ENCODE measurements at regions not wholly inside any gene's neighbourhood (a gene's known extent, or its start where the extent isn't known, plus 50 kb on each side); places are given as distances from the start of the nearest gene placed in this dataset.

DNA sequence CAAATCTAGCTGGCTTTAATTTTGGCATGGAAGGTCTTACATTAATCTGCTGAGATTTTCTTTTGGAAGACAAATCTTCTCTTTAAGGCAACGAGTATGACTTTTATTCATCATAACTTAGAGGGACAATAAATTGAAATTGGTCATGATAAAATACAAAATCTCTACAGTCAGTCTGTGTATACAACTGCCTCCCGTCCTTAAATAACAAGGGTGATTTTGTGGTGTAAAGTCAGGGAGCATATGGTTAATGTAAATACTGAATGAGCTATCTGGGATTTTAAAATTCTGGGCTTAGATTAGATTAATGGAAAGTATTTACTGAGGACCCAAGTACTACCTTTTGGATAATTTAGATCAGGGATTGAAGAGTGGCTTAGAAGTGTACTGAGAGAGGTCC, 328.4 kb upstream of the HAND2 start:
- TF ChIP-seq ZFP30 (CRISPR knock-in tag; IDR thresholded peaks at IDR 0.05) (no peak), BACH2 (CRISPR knock-in tag; IDR thresholded peaks at IDR 0.05; ENCODE audit: borderline replicate concordance) (no peak), ZFP3 (CRISPR knock-in tag; IDR thresholded peaks at IDR 0.05) (no peak), ARNTL (CRISPR knock-in tag; IDR thresholded peaks at IDR 0.05; ENCODE audit: borderline replicate concordance, low read depth) (no peak)
- TF ChIP-seq, protein P1, sequence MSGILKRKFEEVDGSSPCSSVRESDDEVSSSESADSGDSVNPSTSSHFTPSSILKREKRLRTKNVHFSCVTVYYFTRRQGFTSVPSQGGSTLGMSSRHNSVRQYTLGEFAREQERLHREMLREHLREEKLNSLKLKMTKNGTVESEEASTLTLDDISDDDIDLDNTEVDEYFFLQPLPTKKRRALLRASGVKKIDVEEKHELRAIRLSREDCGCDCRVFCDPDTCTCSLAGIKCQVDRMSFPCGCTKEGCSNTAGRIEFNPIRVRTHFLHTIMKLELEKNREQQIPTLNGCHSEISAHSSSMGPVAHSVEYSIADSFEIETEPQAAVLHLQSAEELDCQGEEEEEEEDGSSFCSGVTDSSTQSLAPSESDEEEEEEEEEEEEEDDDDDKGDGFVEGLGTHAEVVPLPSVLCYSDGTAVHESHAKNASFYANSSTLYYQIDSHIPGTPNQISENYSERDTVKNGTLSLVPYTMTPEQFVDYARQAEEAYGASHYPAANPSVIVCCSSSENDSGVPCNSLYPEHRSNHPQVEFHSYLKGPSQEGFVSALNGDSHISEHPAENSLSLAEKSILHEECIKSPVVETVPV (CRISPR knock-in tag; IDR thresholded peaks at IDR 0.05) = no peak

Measured in SK-N-SH treated with all-trans-retinoic acid at 6 μM for 48 hours (cell line).